ENCODE measurements at regions not wholly inside any gene's neighbourhood (a gene's known extent, or its start where the extent isn't known, plus 50 kb on each side); places are given as distances from the start of the nearest gene placed in this dataset.
A peak's percentile ranks its signal among the peaks of the same experiment; 100 is the strongest.
"Not testable (repeated sequence)": the region's sequence is repeated elsewhere in the genome, so short reads cannot be mapped to it uniquely, and the experiment has no call there.

GRCh38 chr10:6794841-6795240, 214.8 kb upstream of the PRKCQ start:
- H3K4me3 ChIP-seq; H3K36me3 ChIP-seq (ENCODE audit: control insufficient read depth, insufficient read depth, low read length); DNase-seq (ENCODE audit: extremely low read depth in 1 of 4, low spot score in 3 of 4); FAIRE-seq; H3K4me1 ChIP-seq (replicated peaks in 1 of 2; ENCODE audit: control insufficient read depth in 2 of 2, insufficient read depth in 2 of 2, low read length in 2 of 2); H3K79me2 ChIP-seq (ENCODE audit: control insufficient read depth, insufficient read depth, low read length); H4K20me1 ChIP-seq (replicated peaks; ENCODE audit: control insufficient read depth, insufficient read depth, low read length); BruUV-seq (replicated peaks); H3K4me2 ChIP-seq (ENCODE audit: insufficient read depth, low read length); POLR2A ChIA-PET; H2AFZ ChIP-seq (ENCODE audit: low read depth, low read length); H3K9me3 ChIP-seq (replicated peaks; ENCODE audit: control insufficient read depth, insufficient read depth, low read depth, low read length); in situ Hi-C loops (cut with MboI); ATAC-seq; CTCF ChIA-PET (ENCODE audit: low intra/inter-chr PET ratio); H3K27ac ChIP-seq (ENCODE audit: extremely low read depth, low read depth, low read length); intact Hi-C loops (cut with micrococcal nuclease); H3K9me1 ChIP-seq (ENCODE audit: control insufficient read depth, insufficient read depth, low read length); H3K9ac ChIP-seq (ENCODE audit: insufficient read depth in 1 of 2, low read depth in 2 of 2, low read length in 2 of 2): not testable (repeated sequence)
- peaks cover 8 to 11% of the 10 kb centered on the region in 2 experiments; a peak in 3 of 5 replicates for H3K27me3 ChIP-seq (ENCODE audit: control insufficient read depth in 2 of 2, insufficient read depth in 2 of 2, low read length in 2 of 2)
- 0% methylated on average over 4 of the region's 10 CpGs for WGBS (ENCODE audit: insufficient coverage, low coverage, missing lambda C conversion rate)
- TF ChIP-seq VEZF1 (CRISPR knock-in tag; IDR thresholded peaks at IDR 0.05) = 0 out of 2 replicates have a peak, but pooled peaks have one; percentile 24

DNA sequence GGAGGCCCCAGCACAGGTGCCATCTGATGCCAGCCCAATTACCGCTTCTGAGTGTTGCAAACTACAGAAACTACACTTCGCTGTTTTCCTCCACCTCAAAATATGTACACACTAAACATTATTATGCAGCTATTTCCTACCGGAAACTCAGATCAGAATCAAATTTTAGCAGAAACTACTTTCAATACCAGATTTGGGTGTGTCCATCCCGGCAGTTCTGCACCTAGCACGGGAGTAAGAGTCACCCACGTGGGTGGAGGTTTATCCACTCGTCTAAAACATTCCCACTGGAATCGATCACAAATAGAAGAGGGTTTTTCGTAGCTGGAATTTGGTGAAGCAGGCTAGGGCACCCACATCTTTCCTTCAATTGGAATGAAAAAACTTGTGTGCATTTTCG, 214.4 kb upstream of the PRKCQ start:
- CTCF ChIA-PET (ENCODE audit: low intra/inter-chr PET ratio) = no interaction called here
- FAIRE-seq = no peak
- POLR2A ChIA-PET = no interaction called here

More for the DNA sequence above, 214.4 kb upstream of the PRKCQ start:
- Histone ChIP-seq H3K9ac (ENCODE audit: insufficient read depth in 1 of 2, low read depth in 2 of 2, low read length in 2 of 2) (no peak overlapping the region), H3K79me2 (ENCODE audit: control insufficient read depth, insufficient read depth, low read length) (no peaks in the 10 kb centered on the region), H3K27ac (ENCODE audit: extremely low read depth, low read depth, low read length) (no peak overlapping the region), H3K9me3 (replicated peaks; ENCODE audit: control insufficient read depth, insufficient read depth, low read depth, low read length) (no peaks in the 10 kb centered on the region), H3K36me3 (ENCODE audit: control insufficient read depth, insufficient read depth, low read length) (no peaks in the 10 kb centered on the region), H3K4me3 (no peak overlapping the region), H4K20me1 (replicated peaks; ENCODE audit: control insufficient read depth, insufficient read depth, low read length) (no peaks in the 10 kb centered on the region), H3K4me2 (ENCODE audit: insufficient read depth, low read length) (no peak overlapping the region; the same call in 1 of the 2 replicates), H3K4me1 (replicated peaks in 1 of 2; ENCODE audit: control insufficient read depth in 2 of 2, insufficient read depth in 2 of 2, low read length in 2 of 2) (0 out of 5 replicates have a peak, but pooled peaks cover 0 to 3% of the 10 kb centered on the region in 2 experiments), H3K27me3 (ENCODE audit: control insufficient read depth in 2 of 2, insufficient read depth in 2 of 2, low read length in 2 of 2) (peaks cover 11% of the 10 kb centered on the region in 2 experiments; a peak in 3 of 5 replicates), H3K9me1 (ENCODE audit: control insufficient read depth, insufficient read depth, low read length) (no peaks in the 10 kb centered on the region), H2AFZ (ENCODE audit: low read depth, low read length) (no peak overlapping the region; the same call in 1 of the 2 replicates)
- BruUV-seq (replicated peaks) = no TSS peak
- intact Hi-C loops (cut with micrococcal nuclease) (no loop called here), in situ Hi-C loops (cut with MboI) (no loop called here)
- 5% methylated on average over 10 of the region's 10 CpGs for WGBS (ENCODE audit: insufficient coverage, low coverage, missing lambda C conversion rate)
- ATAC-seq (no peak), DNase-seq (ENCODE audit: extremely low read depth in 1 of 4, low spot score in 3 of 4) (no peak)
- TF ChIP-seq HDAC6 (IDR thresholded peaks at IDR 0.05; ENCODE audit: low read depth, low read length) (no peak), MYBL2 (IDR thresholded peaks at IDR 0.05; ENCODE audit: low read depth) (no peak), MYBL2 (CRISPR knock-in tag; IDR thresholded peaks at IDR 0.05; ENCODE audit: borderline replicate concordance) (no peak)
